B cell (primary cell): ENCODE measurements at regions not wholly inside any gene's neighbourhood (a gene's known extent, or its start where the extent isn't known, plus 50 kb on each side); places are given as distances from the start of the nearest gene placed in this dataset.

Experiments used
- CTCF ChIP-seq: fragments of 200-600 bp; IDR thresholded peaks from one replicate; pipeline ENCODE4 v1.8.0; 2022; ENCODE audit warnings: antibody characterized with exemption, mild to moderate bottlenecking
- EZH2 ChIP-seq: IDR thresholded peaks from 2 replicates; pipeline ENCODE4 v1.6.1; 2012; ENCODE audit warnings: borderline replicate concordance, low read depth, mild to moderate bottlenecking, moderate library complexity, low read length; ENCODE audit not compliant: insufficient read depth, poor library complexity, severe bottlenecking

- TF ChIP-seq EZH2 = no peak
- TF ChIP-seq CTCF = no peak
Observed at GRCh38 chr17:5947701-5948180, 122.4 kb upstream of the WSCD1 start.
